Muscle of leg (tissue), 3 donors: ENCODE measurements at regions not wholly inside any gene's neighbourhood (a gene's known extent, or its start where the extent isn't known, plus 50 kb on each side); places are given as distances from the start of the nearest gene placed in this dataset.
"Not testable (repeated sequence)": the region's sequence is repeated elsewhere in the genome, so short reads cannot be mapped to it uniquely, and the experiment has no call there.

Experiments used
- DNase-seq: peaks from one replicate; pipeline ENCODE4 v3.0.0; 2013
- H3K27ac ChIP-seq: one replicate; pipeline ENCODE4 v1.5.1; 2013; ENCODE audit warnings: mild to moderate bottlenecking, low read length, control low read depth
- H3K27me3 ChIP-seq: one replicate; pipeline ENCODE4 v1.6.1; 2013; ENCODE audit warnings: low read length; ENCODE audit not compliant: control insufficient read depth, insufficient read depth
- H3K36me3 ChIP-seq: one replicate; pipeline ENCODE4 v1.6.1; 2013; ENCODE audit warnings: low read length; ENCODE audit not compliant: control insufficient read depth, insufficient read depth
- H3K4me1 ChIP-seq: one replicate; pipeline ENCODE4 v1.6.1; 2013; ENCODE audit warnings: low read length; ENCODE audit not compliant: control insufficient read depth, insufficient read depth
- H3K4me3 ChIP-seq: one replicate; pipeline ENCODE4 v1.5.1; 2013; ENCODE audit warnings: low read length, control low read depth
- H3K9me3 ChIP-seq: replicated peaks from 2 replicates; pipeline ENCODE4 v1.6.1; 2013; ENCODE audit warnings: low read depth, low read length; ENCODE audit not compliant: control insufficient read depth
- WGBS: methylation state at CpG from one replicate; pipeline ENCODE4 v1.1.5; 2013; ENCODE audit warnings: missing lambda C conversion rate; ENCODE audit not compliant: insufficient coverage; 5-methylcytosine and 5-hydroxymethylcytosine counted together

DNA sequence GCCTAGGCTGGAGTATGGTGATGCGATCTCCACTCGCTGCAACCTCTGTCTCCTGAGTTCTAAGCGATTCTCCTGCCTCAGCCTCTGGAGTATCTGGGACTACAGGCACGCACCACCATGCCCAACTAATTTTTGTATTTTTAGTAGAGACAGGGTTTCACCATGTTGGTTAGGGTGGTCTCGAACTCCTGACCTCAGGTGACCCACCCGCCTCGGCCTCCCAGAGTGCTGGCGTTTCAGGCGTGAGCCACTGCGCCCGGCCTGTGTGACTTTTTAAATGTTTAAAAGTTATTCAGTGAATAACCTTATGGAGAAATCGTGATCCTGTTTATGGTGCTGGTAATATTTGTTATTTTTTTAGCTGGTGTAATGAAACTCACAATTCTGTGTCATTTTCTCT lies 304.6 kb downstream of the PCDH7 start:
- not testable (repeated sequence) for H3K27me3 ChIP-seq, H3K9me3 ChIP-seq, H3K36me3 ChIP-seq, H3K4me3 ChIP-seq, H3K27ac ChIP-seq, H3K4me1 ChIP-seq, DNase-seq
- 100% methylated on average over 3 of the region's 12 CpGs for WGBS

GRCh38 chr4:31026256-31026655 lies 306.1 kb downstream of the PCDH7 start:
- Histone ChIP-seq H3K36me3 (no peaks in the 10 kb centered on the region), H3K27ac (no peak overlapping the region), H3K4me1 (no peaks in the 10 kb centered on the region), H3K27me3 (no peaks in the 10 kb centered on the region), H3K4me3 (no peak overlapping the region), H3K9me3 (no peaks in the 10 kb centered on the region)
- no peak for DNase-seq
- WGBS, result 93% methylated on average over 3 of the region's 5 CpGs

- H3K4me3 ChIP-seq, result no peak overlapping the region
- DNase-seq, result no peak
- H3K4me1 ChIP-seq, result no peaks in the 10 kb centered on the region
- H3K36me3 ChIP-seq, result no peaks in the 10 kb centered on the region
- no peaks in the 10 kb centered on the region for H3K27me3 ChIP-seq
- no peaks in the 10 kb centered on the region for H3K9me3 ChIP-seq
- H3K27ac ChIP-seq, result no peak overlapping the region
- WGBS, result no CpG with 5 or more reads among the region's 3 CpGs
Measured at GRCh38 chr4:31034550-31034949, 314.4 kb downstream of the PCDH7 start.

- DNase-seq, result no peak
- no CpG with 5 or more reads among the region's 1 CpG for WGBS
- no peaks in the 10 kb centered on the region for H3K4me1 ChIP-seq
- H3K27ac ChIP-seq, result no peak overlapping the region
- no peaks in the 10 kb centered on the region for H3K27me3 ChIP-seq
- no peaks in the 10 kb centered on the region for H3K9me3 ChIP-seq
- no peaks in the 10 kb centered on the region for H3K36me3 ChIP-seq
- no peak overlapping the region for H3K4me3 ChIP-seq
Measured at GRCh38 chr4:31035761-31036160, 315.6 kb downstream of the PCDH7 start.

DNA sequence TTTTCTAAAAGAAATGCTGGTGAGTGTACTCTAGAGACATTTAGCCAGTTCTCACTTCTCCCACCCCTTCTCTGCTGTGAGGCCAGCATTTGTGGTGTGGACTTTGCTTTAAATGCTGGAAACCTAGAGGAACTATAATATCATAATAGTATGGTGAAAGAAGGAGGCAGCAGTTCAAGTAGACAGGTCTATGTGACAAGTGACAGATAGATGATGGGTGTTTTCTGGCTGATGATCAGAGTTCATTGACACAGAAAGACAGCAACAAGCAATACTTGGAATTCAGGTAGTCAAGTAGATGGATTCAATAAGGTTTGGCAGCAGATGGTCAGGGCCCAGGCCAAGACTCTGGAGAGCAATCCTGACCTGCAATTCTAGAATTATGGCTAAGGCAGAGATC lies 317.5 kb downstream of the PCDH7 start:
- Histone ChIP-seq H3K27me3 (no peaks in the 10 kb centered on the region), H3K36me3 (no peaks in the 10 kb centered on the region), H3K4me1 (no peaks in the 10 kb centered on the region), H3K4me3 (no peak overlapping the region), H3K9me3 (no peaks in the 10 kb centered on the region), H3K27ac (no peak overlapping the region)
- DNase-seq, result no peak

DNA sequence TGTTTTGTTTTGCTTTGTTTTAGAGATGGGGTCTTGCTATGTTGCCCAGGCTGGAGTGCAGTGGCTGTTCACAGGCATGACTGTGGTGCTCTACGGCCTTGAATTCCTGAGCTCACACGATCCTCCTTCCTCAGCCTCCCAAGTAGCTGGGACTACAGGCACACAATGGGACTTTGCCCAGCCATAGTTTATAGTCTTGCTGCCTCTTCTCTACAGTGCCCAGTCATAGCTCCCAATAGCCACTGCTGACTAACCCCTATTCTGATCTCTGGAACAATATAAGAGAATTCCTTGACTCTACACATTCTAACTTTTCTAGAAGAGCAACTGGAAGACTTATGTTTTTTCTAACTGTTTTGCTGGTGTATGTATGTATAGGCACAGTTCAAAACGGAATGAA lies 319.2 kb downstream of the PCDH7 start:
- no peak for DNase-seq
- Histone ChIP-seq H3K4me3 (no peak overlapping the region), H3K27ac (no peak overlapping the region), H3K27me3 (no peaks in the 10 kb centered on the region), H3K9me3 (no peaks in the 10 kb centered on the region), H3K36me3 (no peaks in the 10 kb centered on the region), H3K4me1 (no peaks in the 10 kb centered on the region)
- WGBS, result 96% methylated on average over 2 of the region's 3 CpGs

DNA sequence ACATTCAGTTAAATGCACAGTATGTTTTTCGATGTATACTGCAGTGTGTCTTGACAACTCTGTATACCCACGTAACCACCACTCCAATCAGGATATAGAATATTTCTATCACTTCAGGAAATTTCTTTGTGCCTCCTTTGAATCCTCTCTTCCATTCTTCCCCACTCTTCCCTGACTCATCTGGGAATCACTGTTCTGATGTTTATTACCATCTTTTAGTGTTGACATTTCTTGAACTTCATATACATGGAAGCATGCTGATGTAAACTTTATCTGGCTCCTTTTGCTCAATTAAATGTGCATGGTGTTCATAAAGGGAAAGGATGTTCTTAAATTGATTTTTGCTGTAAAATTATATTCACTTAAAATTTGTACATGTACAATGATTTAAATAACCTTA lies 319.9 kb downstream of the PCDH7 start:
- H3K4me1 ChIP-seq, result no peaks in the 10 kb centered on the region
- no peaks in the 10 kb centered on the region for H3K27me3 ChIP-seq
- no CpG with 5 or more reads among the region's 2 CpGs for WGBS
- H3K36me3 ChIP-seq, result no peaks in the 10 kb centered on the region
- no peak overlapping the region for H3K4me3 ChIP-seq
- no peak overlapping the region for H3K27ac ChIP-seq
- no peaks in the 10 kb centered on the region for H3K9me3 ChIP-seq
- DNase-seq, result no peak

DNA sequence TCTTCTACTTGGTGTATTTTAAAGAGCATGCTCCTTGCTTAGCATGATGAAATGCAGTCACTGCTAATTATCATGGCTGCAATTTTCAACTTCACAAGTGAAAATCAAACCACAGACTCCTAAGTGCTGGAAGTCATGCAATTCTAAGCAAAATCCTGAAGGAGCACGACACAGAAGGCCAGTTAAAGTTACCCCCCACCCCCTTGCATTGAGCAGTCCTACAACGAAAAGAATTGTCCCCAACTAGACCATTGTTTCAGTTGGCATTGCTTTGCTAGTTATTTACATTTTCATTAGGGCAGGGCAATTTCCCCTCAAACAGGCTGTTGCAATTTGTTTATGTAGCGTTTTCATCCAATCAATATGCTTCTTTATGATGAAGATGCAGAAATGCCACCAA lies 321.2 kb downstream of the PCDH7 start:
- WGBS, result no CpG with 5 or more reads among the region's 3 CpGs
- Histone ChIP-seq H3K27ac (no peak overlapping the region), H3K36me3 (no peaks in the 10 kb centered on the region)

GRCh38 chr4:31041853-31042252 lies 321.7 kb downstream of the PCDH7 start:
- Histone ChIP-seq H3K9me3 (no peaks in the 10 kb centered on the region), H3K27me3 (no peaks in the 10 kb centered on the region), H3K4me3 (no peak overlapping the region), H3K27ac (no peak overlapping the region), H3K4me1 (no peaks in the 10 kb centered on the region), H3K36me3 (no peaks in the 10 kb centered on the region)
- WGBS, result 83% methylated on average over 2 of the region's 2 CpGs
- no peak for DNase-seq

More for the DNA sequence above, 321.2 kb downstream of the PCDH7 start:
- no peak overlapping the region for H3K4me3 ChIP-seq
- no peak for DNase-seq
- H3K4me1 ChIP-seq, result no peaks in the 10 kb centered on the region
- H3K9me3 ChIP-seq, result no peaks in the 10 kb centered on the region
- H3K27me3 ChIP-seq, result no peaks in the 10 kb centered on the region

DNA sequence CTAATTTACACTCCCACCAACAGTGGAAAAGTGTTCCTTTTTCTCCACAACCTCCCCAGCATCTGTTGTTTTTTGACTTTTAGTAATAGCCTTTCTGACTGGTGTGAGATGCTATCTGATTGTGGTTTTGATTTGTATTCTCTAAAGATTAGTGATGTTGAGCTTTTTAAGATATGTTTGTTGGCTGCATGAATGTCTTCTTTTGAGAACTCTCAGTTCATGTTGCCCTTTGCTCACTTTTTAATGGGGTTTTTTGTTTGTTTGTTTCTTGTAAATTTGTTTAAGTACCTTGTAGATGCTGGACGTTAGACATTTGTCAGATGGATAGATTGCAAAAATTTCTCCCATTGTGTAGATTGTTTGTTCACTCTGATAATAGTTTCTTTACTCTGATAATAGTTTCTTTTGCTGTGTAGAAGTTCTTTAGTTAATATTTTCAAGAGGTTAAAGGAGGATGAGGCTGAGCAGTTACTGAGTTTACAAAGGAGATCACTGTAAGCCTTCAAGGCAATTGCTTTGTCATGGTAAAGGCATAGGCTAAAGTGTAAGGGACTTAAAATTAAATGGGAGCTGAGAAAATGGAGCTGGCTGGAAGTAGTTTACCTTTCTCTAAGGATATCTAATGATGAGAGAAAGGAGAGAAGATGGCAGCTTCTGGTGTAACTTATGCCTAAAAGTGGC lies 323.4 kb downstream of the PCDH7 start:
- no peak for DNase-seq
- H3K9me3 ChIP-seq, result no peaks in the 10 kb centered on the region
- no peaks in the 10 kb centered on the region for H3K27me3 ChIP-seq
- H3K4me1 ChIP-seq, result no peaks in the 10 kb centered on the region
- H3K4me3 ChIP-seq, result no peak overlapping the region
- no peaks in the 10 kb centered on the region for H3K36me3 ChIP-seq
- no peak overlapping the region for H3K27ac ChIP-seq
- WGBS, result no CpG with 5 or more reads among the region's 1 CpG

DNA sequence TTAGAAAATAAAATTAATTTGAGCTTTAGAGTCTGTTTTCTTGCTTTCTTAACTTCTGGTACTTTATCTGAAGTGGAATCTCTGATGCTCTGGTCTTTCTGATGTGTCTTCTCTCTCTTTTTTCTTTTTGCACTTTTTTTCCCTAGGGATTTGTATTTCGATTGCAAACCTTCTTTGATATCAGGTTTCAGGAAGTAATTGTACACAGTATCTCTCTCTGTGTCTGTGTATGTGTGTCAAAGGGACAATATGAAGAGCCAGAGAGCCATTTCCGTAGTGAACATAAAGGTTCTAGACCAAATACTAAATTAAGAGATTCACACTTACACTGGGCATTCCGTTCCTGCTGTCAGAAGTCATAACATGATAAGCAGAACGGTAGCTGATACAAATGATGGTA lies 325.0 kb downstream of the PCDH7 start:
- Histone ChIP-seq H3K9me3 (no peaks in the 10 kb centered on the region), H3K4me3 (no peak overlapping the region), H3K4me1 (no peaks in the 10 kb centered on the region), H3K27ac (no peak overlapping the region), H3K36me3 (no peaks in the 10 kb centered on the region), H3K27me3 (no peaks in the 10 kb centered on the region)
- no peak for DNase-seq
- no CpG with 5 or more reads among the region's 4 CpGs for WGBS
